DMS153 treated with DMSO at 0.1 percent for 48 hours (cell line): ENCODE measurements at regions not wholly inside any gene's neighbourhood (a gene's known extent, or its start where the extent isn't known, plus 50 kb on each side); places are given as distances from the start of the nearest gene placed in this dataset.
A peak's percentile ranks its signal among the peaks of the same experiment; 100 is the strongest.

ENCODE experiments used
- DNase-seq: peaks from one replicate; lab custom pipeline; 2025; ENCODE audit not compliant: unreplicated experiment; lab: John Stamatoyannopoulos, UW

DNA sequence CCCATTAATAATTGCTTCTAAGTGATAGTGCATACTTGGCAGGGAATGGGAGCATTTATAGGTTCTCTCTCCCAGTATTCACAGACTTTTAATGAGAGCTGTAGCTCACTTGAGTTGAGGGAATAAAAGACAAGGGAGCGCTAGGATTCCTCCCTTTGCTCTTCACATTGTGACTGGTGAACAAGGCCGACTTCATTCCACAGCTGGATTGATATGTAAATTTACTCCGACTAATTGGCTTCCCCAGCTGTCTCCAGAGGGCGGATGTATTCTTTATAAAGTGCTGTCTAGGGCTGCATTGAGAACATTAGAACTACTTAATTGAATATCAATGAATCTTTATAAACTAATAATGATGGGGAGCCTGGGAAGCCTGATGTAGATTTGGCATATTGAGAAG lies 63.4 kb downstream of the GPR50 start:
- no peak for DNase-seq

- no peak for DNase-seq
Observed at GRCh38 chrX:151240237-151240636, 63.9 kb downstream of the GPR50 start.

DNA sequence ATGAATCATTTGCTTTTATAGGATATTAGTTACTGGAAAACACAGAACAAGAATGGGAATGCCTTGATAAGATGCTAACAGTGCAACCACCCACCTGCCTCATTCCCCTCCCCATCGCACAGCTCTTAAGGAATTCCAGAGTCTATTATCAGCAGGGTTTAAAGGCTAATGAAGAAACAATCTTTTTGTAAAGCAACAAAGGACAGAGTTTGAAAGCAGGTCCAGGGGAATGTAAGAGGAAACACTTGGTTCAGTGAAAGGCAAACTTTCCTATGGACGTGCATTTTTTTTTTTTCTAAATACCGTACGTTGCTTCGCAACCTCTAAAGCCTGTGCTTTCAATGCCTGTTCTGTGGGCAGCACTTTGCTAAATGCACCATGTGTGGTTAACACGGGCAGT lies 92.5 kb downstream of the GPR50 start:
- DNase-seq, result no peak

- no peak for DNase-seq
Observed at GRCh38 chrX:151279161-151279560, 102.8 kb downstream of the GPR50 start.

DNA sequence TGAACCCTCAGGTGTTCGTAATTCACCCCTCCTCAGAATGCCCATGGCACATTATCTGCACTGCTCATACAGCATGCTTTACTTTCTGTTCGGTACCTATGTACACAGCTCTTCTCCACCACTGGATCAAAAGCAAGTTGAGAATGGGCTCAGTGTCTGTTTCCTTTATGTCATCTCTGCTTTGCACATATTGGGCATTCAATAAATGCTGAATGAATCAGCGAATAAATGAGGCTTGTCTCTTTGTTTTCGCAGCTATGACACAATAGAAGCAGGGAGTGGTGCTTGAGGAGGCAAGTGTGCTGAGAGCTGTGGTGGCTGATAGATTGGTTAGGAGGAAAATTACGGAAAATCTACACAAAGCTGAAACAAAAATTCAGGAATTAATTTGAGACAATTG lies 109.1 kb upstream of the VMA21 start:
- DNase-seq, result peak; percentile 20

DNA sequence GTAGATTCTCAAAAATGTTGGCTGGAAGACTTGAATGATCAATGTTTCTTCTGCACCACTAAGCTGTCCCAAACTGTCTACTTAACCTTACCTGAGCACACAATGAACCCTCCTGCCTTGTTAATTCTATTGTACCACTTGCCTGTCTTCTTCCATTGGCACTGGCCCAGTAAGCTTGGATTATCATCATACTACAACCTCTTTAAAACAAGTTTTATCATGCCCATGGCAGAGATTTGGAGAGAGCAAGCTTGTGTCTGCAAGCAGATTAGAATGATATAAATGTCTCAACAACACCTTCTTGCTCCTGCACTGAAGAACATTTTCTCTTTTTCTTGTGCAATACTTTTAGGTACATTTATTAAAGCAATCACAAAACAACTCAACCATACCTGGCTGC lies 74.0 kb upstream of the VMA21 start:
- DNase-seq, result no peak

- DNase-seq, result no peak
Observed at GRCh38 chrX:151336809-151337208, 60.2 kb upstream of the VMA21 start.

DNA sequence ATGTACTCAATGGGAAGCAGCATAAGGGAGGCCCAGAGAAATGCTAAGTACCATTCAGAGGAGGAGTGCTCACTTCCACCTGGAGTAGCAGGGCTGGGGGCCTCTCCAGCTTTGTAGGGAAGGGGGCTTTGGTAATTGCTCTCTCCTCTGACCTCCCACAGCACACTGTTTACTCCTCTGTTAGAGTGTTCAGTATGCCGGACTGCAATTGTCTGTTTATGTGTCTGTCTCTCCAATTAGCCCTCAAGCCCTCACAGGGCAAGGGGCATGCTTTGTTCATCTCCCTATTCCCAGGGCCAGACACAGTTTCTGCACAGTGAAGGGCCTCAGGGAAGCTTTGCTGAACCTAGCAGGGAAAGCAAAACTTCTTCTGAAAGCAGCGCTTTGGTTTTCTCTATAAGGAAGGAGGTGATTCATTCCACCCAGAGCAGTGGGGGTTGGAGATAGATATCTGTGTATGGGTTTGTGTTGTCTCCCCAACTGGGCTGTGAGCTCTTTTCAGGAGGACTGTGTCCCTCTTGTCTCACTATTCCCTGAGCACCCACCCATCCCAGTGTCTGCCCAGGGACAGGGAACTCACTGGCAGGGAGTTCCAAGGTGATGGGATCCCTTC lies 50.0 kb upstream of the VMA21 start:
- DNase-seq, result no peak
